ENCODE measurements at regions not wholly inside any gene's neighbourhood (a gene's known extent, or its start where the extent isn't known, plus 50 kb on each side); places are given as distances from the start of the nearest gene placed in this dataset.

- no peaks in the 10 kb centered on the region for H3K4me1 ChIP-seq (ENCODE audit: control insufficient read depth, extremely low read depth, insufficient read depth, low read length)
- ChIA-PET POLR2A (no interaction called here), CTCF (interaction anchor here (1.6 kb wide), 1 partner anchor 22 kb away, joined by 9 read pairs; no protein-coding TSS in a partner anchor)
- H3K9ac ChIP-seq (replicated peaks; ENCODE audit: extremely low read depth, insufficient read depth, low read length) = no peak overlapping the region
- H2AFZ ChIP-seq (ENCODE audit: low read depth, low read length) = no peak overlapping the region
- H3K4me2 ChIP-seq (ENCODE audit: insufficient read depth, low read length) = no peak overlapping the region
- intact Hi-C loops (cut with micrococcal nuclease) = no loop called here
- no peaks in the 10 kb centered on the region for H3K27me3 ChIP-seq (ENCODE audit: control insufficient read depth in 2 of 2, insufficient read depth in 2 of 2, low read length in 2 of 2)
- no peaks in the 10 kb centered on the region for H3K9me1 ChIP-seq (replicated peaks; ENCODE audit: control insufficient read depth, extremely low read depth, insufficient read depth, low read length)
- FAIRE-seq (no peak), DNase-seq (ENCODE audit: low read depth, low spot score) (no peak)
- H3K4me3 ChIP-seq (replicated peaks in 1 of 3; ENCODE audit: insufficient read depth in 1 of 3, low read depth in 1 of 3, low read length in 3 of 3) = no peak overlapping the region
- no peak overlapping the region for H3K27ac ChIP-seq (ENCODE audit: insufficient read depth, low read depth, low read length)
- BruUV-seq (replicated peaks) = no TSS peak
- H3K9me3 ChIP-seq (replicated peaks; ENCODE audit: control insufficient read depth, insufficient read depth, low read length) = no peaks in the 10 kb centered on the region
- dilution Hi-C loops (cut with MboI; ENCODE audit: extremely low pct_ligation_motif_present, low sequenced_read_pairs) = no loop called here
- TF ChIP-seq FOS (IDR thresholded peaks at IDR 0.05; ENCODE audit: borderline replicate concordance, insufficient read depth, low read length) (no peak), POLR2AphosphoS5 (IDR thresholded peaks at IDR 0.05; ENCODE audit: insufficient read depth, low read depth, low read length) (no peak), EZH2 (IDR thresholded peaks at IDR 0.05; ENCODE audit: borderline replicate concordance, low read depth, low read length, severe bottlenecking) (no peak), MAX (IDR thresholded peaks at IDR 0.05; ENCODE audit: insufficient read depth, insufficient read length) (no peak), GATA2 (IDR thresholded peaks at IDR 0.05; ENCODE audit: insufficient read depth, insufficient read length, low read depth, low read length) (no peak), POLR2A (IDR thresholded peaks at IDR 0.05; ENCODE audit: low read depth, low read length) (no peak), MYC (IDR thresholded peaks at IDR 0.05; ENCODE audit: low read depth, low read length) (no peak), JUN (IDR thresholded peaks at IDR 0.05; ENCODE audit: borderline replicate concordance, insufficient read depth, insufficient read length, low read depth) (no peak)
- TF ChIP-seq, protein P1, sequence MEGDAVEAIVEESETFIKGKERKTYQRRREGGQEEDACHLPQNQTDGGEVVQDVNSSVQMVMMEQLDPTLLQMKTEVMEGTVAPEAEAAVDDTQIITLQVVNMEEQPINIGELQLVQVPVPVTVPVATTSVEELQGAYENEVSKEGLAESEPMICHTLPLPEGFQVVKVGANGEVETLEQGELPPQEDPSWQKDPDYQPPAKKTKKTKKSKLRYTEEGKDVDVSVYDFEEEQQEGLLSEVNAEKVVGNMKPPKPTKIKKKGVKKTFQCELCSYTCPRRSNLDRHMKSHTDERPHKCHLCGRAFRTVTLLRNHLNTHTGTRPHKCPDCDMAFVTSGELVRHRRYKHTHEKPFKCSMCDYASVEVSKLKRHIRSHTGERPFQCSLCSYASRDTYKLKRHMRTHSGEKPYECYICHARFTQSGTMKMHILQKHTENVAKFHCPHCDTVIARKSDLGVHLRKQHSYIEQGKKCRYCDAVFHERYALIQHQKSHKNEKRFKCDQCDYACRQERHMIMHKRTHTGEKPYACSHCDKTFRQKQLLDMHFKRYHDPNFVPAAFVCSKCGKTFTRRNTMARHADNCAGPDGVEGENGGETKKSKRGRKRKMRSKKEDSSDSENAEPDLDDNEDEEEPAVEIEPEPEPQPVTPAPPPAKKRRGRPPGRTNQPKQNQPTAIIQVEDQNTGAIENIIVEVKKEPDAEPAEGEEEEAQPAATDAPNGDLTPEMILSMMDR (IDR thresholded peaks at IDR 0.05; ENCODE audit: extremely low read depth in 1 of 2, insufficient read depth in 1 of 2, low read depth in 1 of 2, low read length in 2 of 2) = no peak
- H3K36me3 ChIP-seq (ENCODE audit: control insufficient read depth in 2 of 2, extremely low read depth in 1 of 2, insufficient read depth in 2 of 2, low read length in 2 of 2) = no peaks in the 10 kb centered on the region
- H3K79me2 ChIP-seq (ENCODE audit: control insufficient read depth, insufficient read depth, low read length) = no peaks in the 10 kb centered on the region
- no peaks in the 10 kb centered on the region for H4K20me1 ChIP-seq (replicated peaks; ENCODE audit: control insufficient read depth, extremely low read depth, insufficient read depth, low read length)
These were observed 102.9 kb downstream of the NUP35 start for GRCh38 chr2:183227176-183227575.

All from endothelial cell of umbilical vein (primary cell).